Spinal cord (tissue), 9 donors: ENCODE measurements at regions not wholly inside any gene's neighbourhood (a gene's known extent, or its start where the extent isn't known, plus 50 kb on each side); places are given as distances from the start of the nearest gene placed in this dataset.

ENCODE experiments used
- DNase-seq, 6 donors: peaks; one replicate each; pipeline versions ENCODE4 v3.0.0 to v3.0.0-alpha.2; 2013 to 2015; ENCODE audit warnings: low spot score in 6 of 6, low read depth in 4 of 6
- H3K27ac ChIP-seq: one replicate; pipeline ENCODE4 v1.5.1; 2013; ENCODE audit warnings: low read depth, low read length, control low read depth
- H3K27me3 ChIP-seq: one replicate; pipeline ENCODE4 v1.6.1; 2013; ENCODE audit warnings: low read length; ENCODE audit not compliant: control insufficient read depth, insufficient read depth
- H3K36me3 ChIP-seq: one replicate; pipeline ENCODE4 v1.6.1; 2013; ENCODE audit warnings: low read length; ENCODE audit not compliant: control insufficient read depth, insufficient read depth
- H3K4me1 ChIP-seq: one replicate; pipeline ENCODE4 v1.6.1; 2013; ENCODE audit warnings: low read length; ENCODE audit not compliant: control insufficient read depth, insufficient read depth
- H3K4me3 ChIP-seq: one replicate; pipeline ENCODE4 v1.5.1; 2013; ENCODE audit warnings: low read depth, low read length, control low read depth
- H3K9me3 ChIP-seq: one replicate; pipeline ENCODE4 v1.6.1; 2013; ENCODE audit warnings: low read length; ENCODE audit not compliant: control insufficient read depth, insufficient read depth
- WGBS: methylation state at CpG from one replicate; pipeline ENCODE4 v1.1.5; 2013; ENCODE audit warnings: missing lambda C conversion rate; ENCODE audit not compliant: insufficient coverage; 5-methylcytosine and 5-hydroxymethylcytosine counted together
- donor health status: healthy.

DNA sequence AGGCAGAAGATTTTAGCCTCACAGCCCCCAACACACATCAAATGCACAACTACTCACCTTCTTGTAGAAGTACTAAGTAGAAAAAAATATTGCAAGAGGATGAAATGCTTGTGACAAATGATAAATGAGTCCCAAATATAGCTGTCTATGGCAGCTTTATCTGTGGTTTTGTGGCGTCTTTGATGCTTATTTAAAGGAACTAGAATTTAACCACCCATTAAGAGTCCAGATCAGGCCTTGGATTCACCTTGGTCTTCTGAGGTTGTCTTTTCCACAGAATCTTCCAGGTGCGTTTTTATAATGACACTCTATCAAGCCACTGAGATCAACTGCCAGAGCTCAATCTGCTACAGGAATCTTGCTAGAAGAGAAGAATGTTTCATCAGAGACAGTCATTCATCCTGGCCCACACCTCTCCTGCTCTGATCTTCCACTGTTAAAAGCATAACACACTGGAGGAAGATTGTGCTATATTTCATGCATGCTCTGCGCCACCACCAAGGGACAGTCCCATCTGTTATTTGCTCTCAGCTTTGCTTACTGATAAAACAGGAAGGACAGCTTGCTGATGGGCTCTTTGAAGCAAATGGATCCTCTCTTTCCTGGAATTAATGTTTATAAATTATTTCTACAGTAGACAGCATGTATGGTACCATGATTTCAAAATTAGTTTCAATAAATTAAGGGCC lies 144.1 kb downstream of the SLC7A11 start:
- Histone ChIP-seq H3K4me1 (no peaks in the 10 kb centered on the region), H3K27me3 (no peaks in the 10 kb centered on the region), H3K27ac (no peak overlapping the region), H3K9me3 (no peaks in the 10 kb centered on the region), H3K36me3 (no peaks in the 10 kb centered on the region), H3K4me3 (no peak overlapping the region)
- no CpG with 5 or more reads among the region's 3 CpGs for WGBS
- DNase-seq: peak in 2 of 6 donors; percentile 23 to 83

DNA sequence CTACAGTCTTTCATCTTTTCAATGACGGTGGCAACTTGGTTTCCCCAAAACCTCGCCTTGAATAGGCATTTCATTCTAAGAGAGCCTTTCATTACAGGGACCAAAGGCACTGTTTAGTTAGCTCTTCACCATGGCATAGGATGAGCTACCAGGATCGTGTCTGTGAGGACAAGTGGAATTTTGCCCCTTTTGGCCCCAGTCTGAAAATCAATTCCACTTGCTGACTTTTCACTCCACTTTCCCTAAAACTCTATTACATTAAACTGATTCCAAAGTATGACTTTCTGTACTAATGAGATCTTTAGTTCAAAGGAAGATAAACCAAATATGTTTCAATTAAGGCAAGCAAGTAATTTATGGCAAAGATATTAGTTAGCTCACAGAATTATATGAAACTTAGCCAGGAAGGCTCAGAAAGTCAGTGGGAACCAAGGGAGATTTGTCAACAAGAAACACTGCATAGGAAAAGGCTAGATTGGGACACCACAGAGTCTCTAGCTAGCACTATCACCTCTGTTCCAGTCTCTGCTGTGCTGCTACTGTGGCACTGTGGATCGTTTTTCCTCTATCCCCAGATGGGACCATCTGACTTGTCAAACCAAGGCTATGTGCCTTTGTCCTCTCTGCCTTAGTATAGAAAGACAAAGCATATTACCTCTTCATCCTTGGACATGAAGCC lies 145.6 kb downstream of the SLC7A11 start:
- Histone ChIP-seq H3K4me3 (no peak overlapping the region), H3K4me1 (no peaks in the 10 kb centered on the region), H3K27me3 (no peaks in the 10 kb centered on the region), H3K27ac (no peak overlapping the region), H3K36me3 (no peaks in the 10 kb centered on the region), H3K9me3 (no peaks in the 10 kb centered on the region)
- no peak for DNase-seq
- WGBS: 78% methylated on average over 4 of the region's 4 CpGs

DNA sequence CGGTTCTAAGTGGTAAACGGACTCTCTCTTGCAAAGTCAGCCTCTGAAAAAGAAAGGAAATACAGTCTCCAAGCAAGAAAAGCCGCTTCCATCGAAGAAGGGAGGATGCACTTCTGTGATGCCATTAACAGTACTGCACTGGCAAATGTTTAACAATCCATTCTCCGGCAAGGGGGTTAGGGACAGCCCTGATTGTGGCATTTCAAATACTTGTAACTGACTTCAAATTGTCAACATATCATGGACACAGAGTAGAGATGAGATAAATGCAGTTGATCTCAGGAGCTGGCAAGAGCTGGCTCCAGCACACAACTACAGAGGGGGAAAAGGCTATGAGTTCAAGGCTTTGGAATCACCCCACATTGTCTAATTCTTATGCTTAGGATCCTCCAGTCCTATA lies 146.8 kb downstream of the SLC7A11 start:
- DNase-seq: no peak
- WGBS: 97% methylated on average over 4 of the region's 5 CpGs
- Histone ChIP-seq H3K27ac (no peak overlapping the region), H3K36me3 (no peaks in the 10 kb centered on the region), H3K27me3 (no peaks in the 10 kb centered on the region), H3K4me3 (no peak overlapping the region), H3K9me3 (no peaks in the 10 kb centered on the region), H3K4me1 (no peaks in the 10 kb centered on the region)

DNA sequence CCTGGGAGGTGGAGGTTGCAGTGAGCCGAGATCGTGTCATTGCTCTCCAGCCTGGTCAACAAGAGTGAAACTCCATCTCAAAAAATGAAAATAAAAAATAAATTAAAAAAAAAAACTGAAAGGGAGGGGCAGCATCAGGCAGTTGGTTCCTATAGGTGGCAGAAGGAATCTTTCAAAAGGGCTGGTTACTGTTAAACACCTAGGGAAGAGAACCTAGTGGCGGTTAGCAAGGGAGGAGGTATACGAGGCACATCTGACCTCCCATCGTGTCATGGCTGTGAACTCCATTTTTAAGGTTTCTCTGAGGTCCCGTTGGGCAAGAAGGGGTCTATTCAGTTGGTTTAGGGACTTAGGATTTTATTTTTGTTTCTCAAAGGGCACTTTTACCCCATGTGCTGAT lies 150.1 kb downstream of the SLC7A11 start:
- DNase-seq: no peak
- Histone ChIP-seq H3K27ac (no peak overlapping the region), H3K4me1 (peaks cover 8% of the 10 kb centered on the region), H3K27me3 (no peaks in the 10 kb centered on the region), H3K4me3 (no peak overlapping the region), H3K9me3 (no peaks in the 10 kb centered on the region), H3K36me3 (no peaks in the 10 kb centered on the region)
- 93% methylated on average over 3 of the region's 6 CpGs for WGBS

DNA sequence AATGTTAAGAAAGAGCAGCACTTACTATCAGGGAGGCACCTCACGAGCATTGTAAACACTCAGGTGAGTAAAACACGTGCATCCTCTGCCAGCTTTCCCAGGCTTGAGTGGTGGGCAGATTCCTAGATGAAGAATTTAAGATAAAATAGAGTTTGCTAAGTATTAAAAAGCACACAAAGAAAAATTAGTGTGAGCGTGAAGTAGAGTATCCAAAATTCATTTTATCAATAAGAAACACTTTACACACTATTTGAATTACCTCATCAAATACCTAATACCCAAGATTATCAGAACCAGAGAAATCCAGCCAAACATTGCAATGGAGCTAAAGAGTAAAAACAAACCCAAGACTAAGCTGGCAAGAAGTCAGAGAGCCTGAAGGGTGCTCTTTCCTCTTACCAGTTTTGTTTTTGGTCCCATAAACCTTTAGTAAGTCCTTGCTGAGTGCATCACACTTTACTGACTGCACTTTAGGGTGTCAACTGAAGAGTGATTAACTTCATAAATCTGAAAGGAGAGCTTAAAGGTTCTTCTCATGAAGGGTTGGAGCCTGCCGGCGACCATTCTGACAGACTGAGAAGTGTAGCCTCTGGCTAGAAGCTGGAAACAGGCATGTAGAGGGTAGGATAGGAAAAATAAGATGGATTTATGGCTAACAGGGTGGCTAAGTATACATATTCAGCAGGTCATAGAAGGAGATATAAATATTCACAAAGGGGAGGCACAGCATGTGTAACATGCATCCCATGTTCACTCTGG lies 151.1 kb downstream of the SLC7A11 start:
- peak in 1 of 6 donors; percentile 20 for DNase-seq
- Histone ChIP-seq H3K9me3 (no peaks in the 10 kb centered on the region), H3K27ac (no peak overlapping the region), H3K36me3 (no peaks in the 10 kb centered on the region), H3K27me3 (no peaks in the 10 kb centered on the region), H3K4me3 (no peak overlapping the region), H3K4me1 (peaks cover 8% of the 10 kb centered on the region)
- WGBS: 64% methylated on average over 2 of the region's 5 CpGs

DNA sequence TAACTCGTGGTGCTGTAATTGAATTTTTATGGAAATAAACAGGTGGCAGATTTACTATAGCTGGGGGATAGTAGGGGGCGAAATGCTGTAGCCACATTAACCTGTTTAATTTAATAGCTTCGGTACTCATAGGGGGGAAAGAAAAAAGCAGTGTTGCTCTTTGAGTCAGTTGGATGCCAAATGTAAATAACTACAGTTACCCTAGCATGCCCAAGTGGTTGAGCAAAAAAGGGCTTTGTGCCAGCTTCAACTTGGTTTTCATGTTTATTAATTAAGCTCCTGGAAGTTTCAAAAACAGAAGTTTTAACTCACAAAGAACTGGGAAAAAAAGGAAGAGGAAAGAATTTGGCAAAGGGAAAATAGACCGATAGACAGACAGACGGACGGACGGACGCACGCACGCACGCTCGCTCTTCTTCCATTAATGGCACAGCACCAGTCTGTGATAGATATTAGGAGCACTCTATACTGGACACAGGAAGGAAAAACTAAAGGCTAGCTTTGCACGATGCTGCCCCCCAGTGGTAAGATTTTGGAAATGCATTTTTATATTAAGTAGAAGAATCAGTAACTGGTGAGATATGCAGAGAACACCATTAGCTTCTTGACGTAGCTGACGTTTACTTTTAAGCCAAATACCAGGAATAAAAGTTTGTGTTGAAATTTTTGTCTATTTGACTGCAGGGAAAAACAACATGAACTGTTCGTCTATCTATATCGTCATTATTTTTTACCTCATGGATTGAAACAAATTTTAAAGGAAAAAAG lies 151.8 kb downstream of the SLC7A11 start:
- peak overlapping the region; percentile 29 for H3K27ac ChIP-seq
- H3K9me3 ChIP-seq: no peaks in the 10 kb centered on the region
- peak overlapping the region; percentile 25 for H3K4me3 ChIP-seq
- peaks cover 8% of the 10 kb centered on the region for H3K4me1 ChIP-seq
- 3% methylated on average over 12 of the region's 17 CpGs for WGBS
- no peaks in the 10 kb centered on the region for H3K36me3 ChIP-seq
- DNase-seq: peak; percentile 72 to 96 (median 80)
- no peaks in the 10 kb centered on the region for H3K27me3 ChIP-seq

DNA sequence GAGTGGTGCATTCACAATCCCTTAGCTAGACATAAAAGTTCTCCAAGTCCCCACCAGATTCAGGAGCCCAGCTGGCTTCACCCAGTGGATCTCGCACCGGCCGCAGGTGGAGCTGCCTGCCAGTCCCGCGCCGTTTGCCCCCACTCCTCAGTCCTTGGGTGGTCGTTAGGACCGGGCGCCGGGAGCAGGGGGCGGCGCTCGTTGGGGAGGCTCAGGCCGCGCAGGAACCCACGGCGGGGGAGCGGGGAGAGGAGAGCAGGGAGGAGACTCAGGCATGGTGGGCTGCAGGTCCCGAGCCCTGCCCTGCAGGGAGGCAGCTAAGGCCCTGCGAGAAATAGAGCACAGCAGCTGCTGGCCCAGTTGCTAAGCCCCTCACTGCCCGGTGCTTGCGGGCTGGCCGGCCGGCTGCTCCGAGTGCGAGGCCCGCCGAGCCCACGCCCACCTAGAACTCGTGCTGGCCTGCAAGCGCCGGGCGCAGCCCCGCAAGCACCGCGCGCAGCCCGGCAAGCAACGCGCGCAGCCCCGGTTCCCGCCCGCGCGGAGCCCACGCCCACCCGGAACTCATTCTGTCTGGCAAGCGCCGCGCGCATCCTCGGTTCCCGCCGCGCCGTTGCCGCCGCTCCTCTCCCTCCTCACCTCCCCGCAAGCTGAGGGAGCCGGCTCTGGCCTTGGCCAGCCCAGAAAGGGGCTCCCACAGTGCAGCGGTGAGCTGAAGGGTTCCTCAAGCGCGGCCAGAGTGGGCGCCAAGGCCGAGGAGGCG lies 153.5 kb downstream of the SLC7A11 start:
- H3K9me3 ChIP-seq: no peaks in the 10 kb centered on the region
- WGBS: 97% methylated on average over 65 of the region's 67 CpGs
- H3K27me3 ChIP-seq: no peaks in the 10 kb centered on the region
- no peaks in the 10 kb centered on the region for H3K36me3 ChIP-seq
- peaks cover 8% of the 10 kb centered on the region for H3K4me1 ChIP-seq
- no peak overlapping the region for H3K4me3 ChIP-seq
- DNase-seq: no peak
- no peak overlapping the region for H3K27ac ChIP-seq

DNA sequence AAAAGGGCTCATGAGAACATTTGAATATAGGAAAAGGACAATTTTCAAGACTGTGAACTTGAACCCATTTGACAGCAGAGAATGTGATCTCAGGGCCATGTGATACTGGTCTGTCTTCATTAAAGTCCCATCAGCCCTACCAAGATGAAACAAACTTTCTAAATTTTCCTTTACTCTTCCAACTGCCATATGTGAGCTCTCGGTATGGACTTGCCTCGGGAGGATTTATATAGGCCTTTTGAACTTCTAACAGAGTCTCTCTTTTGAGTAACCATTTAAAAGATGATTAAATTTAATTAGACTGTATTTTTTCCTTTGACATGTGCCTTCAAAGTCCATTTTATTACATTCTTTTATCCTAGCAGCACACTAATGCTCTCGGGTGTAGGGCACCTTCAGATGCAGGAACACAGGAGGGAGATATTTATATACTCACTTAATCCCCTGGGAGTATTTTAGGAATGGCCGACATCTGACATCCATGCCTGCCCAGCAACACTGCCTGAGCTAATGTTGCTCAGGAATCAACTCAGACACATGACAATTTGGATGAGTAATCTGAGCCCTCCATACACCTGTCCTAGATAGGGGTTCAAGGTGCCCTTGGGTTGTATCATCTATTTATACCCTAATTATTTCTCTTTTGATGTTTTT lies 155.0 kb downstream of the SLC7A11 start:
- no peaks in the 10 kb centered on the region for H3K9me3 ChIP-seq
- no CpG with 5 or more reads among the region's 4 CpGs for WGBS
- H3K27me3 ChIP-seq: no peaks in the 10 kb centered on the region
- H3K4me3 ChIP-seq: no peak overlapping the region
- peaks cover 8% of the 10 kb centered on the region for H3K4me1 ChIP-seq
- no peak for DNase-seq
- H3K36me3 ChIP-seq: no peaks in the 10 kb centered on the region
- peak overlapping the region; percentile 6 for H3K27ac ChIP-seq
